ENCODE measurements at regions not wholly inside any gene's neighbourhood (a gene's known extent, or its start where the extent isn't known, plus 50 kb on each side); places are given as distances from the start of the nearest gene placed in this dataset.

DNA sequence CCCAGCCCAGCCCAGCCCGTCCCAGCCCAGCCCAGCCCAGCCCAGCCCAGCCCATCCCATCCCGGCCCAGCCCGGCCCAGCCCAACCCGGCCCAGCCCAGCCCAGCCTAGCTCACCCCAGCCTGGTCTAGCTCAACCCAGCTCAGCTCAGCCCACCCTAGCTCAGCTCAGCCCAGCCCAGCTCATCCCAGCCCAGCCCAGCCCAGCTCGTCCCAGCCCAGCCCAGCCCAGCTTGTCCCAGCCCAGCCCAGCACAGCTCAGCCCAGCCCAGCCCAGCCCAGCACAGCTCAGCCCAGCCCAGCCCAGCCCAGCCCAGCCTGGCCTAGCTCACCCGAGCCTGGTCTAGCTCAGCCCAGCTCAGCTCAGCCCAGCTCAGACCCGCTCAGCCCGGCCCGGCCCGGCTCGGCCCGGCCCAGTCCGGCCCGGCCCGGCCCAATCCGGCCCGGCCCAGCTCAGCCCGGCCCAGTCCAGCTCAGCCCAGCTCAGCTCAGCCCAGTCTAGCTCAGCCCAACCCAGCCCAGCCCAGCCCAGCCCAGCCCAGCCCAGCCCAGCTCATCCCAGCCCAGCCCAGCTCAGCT, 184.7 kb downstream of the TMEM121 start:
- no peaks in the 10 kb centered on the region for H3K36me3 ChIP-seq (ENCODE audit: control insufficient read depth in 2 of 2, extremely low read depth in 1 of 2, insufficient read depth in 2 of 2, low read length in 2 of 2)
- H3K9me3 ChIP-seq (replicated peaks; ENCODE audit: control insufficient read depth, insufficient read depth, low read length) = no peaks in the 10 kb centered on the region
- no peak overlapping the region for H2AFZ ChIP-seq (ENCODE audit: low read depth, low read length)
- no peaks in the 10 kb centered on the region for H3K79me2 ChIP-seq (ENCODE audit: control insufficient read depth, insufficient read depth, low read length)
- no peaks in the 10 kb centered on the region for H3K9me1 ChIP-seq (replicated peaks; ENCODE audit: control insufficient read depth, extremely low read depth, insufficient read depth, low read length)
- FAIRE-seq (no peak), DNase-seq (ENCODE audit: low read depth, low spot score) (no peak)
- H3K4me1 ChIP-seq (ENCODE audit: control insufficient read depth, extremely low read depth, insufficient read depth, low read length) = no peaks in the 10 kb centered on the region
- no TSS peak for BruUV-seq (replicated peaks)
- H3K27ac ChIP-seq (ENCODE audit: insufficient read depth, low read depth, low read length) = no peak overlapping the region
- TF ChIP-seq POLR2A (IDR thresholded peaks at IDR 0.05; ENCODE audit: low read depth, low read length) (no peak), GATA2 (IDR thresholded peaks at IDR 0.05; ENCODE audit: insufficient read depth, insufficient read length, low read depth, low read length) (no peak), POLR2AphosphoS5 (IDR thresholded peaks at IDR 0.05; ENCODE audit: insufficient read depth, low read depth, low read length) (no peak), MYC (IDR thresholded peaks at IDR 0.05; ENCODE audit: low read depth, low read length) (no peak), FOS (IDR thresholded peaks at IDR 0.05; ENCODE audit: borderline replicate concordance, insufficient read depth, low read length) (no peak), JUN (IDR thresholded peaks at IDR 0.05; ENCODE audit: borderline replicate concordance, insufficient read depth, insufficient read length, low read depth) (no peak), EZH2 (IDR thresholded peaks at IDR 0.05; ENCODE audit: borderline replicate concordance, low read depth, low read length, severe bottlenecking) (no peak)
- TF ChIP-seq, protein P1, sequence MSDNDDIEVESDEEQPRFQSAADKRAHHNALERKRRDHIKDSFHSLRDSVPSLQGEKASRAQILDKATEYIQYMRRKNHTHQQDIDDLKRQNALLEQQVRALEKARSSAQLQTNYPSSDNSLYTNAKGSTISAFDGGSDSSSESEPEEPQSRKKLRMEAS (IDR thresholded peaks at IDR 0.05; ENCODE audit: insufficient read depth, insufficient read length) = no peak
- TF ChIP-seq, protein P2, sequence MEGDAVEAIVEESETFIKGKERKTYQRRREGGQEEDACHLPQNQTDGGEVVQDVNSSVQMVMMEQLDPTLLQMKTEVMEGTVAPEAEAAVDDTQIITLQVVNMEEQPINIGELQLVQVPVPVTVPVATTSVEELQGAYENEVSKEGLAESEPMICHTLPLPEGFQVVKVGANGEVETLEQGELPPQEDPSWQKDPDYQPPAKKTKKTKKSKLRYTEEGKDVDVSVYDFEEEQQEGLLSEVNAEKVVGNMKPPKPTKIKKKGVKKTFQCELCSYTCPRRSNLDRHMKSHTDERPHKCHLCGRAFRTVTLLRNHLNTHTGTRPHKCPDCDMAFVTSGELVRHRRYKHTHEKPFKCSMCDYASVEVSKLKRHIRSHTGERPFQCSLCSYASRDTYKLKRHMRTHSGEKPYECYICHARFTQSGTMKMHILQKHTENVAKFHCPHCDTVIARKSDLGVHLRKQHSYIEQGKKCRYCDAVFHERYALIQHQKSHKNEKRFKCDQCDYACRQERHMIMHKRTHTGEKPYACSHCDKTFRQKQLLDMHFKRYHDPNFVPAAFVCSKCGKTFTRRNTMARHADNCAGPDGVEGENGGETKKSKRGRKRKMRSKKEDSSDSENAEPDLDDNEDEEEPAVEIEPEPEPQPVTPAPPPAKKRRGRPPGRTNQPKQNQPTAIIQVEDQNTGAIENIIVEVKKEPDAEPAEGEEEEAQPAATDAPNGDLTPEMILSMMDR (IDR thresholded peaks at IDR 0.05; ENCODE audit: extremely low read depth in 1 of 2, insufficient read depth in 1 of 2, low read depth in 1 of 2, low read length in 2 of 2) = no peak
- H4K20me1 ChIP-seq (replicated peaks; ENCODE audit: control insufficient read depth, extremely low read depth, insufficient read depth, low read length) = no peaks in the 10 kb centered on the region
- no peak overlapping the region for H3K4me2 ChIP-seq (ENCODE audit: insufficient read depth, low read length)
- ChIA-PET POLR2A (no interaction called here), CTCF (no interaction called here)
- no peak overlapping the region for H3K9ac ChIP-seq (replicated peaks; ENCODE audit: extremely low read depth, insufficient read depth, low read length)
- H3K27me3 ChIP-seq (ENCODE audit: control insufficient read depth in 2 of 2, insufficient read depth in 2 of 2, low read length in 2 of 2) = no peaks in the 10 kb centered on the region
- intact Hi-C loops (cut with micrococcal nuclease) (no loop called here), dilution Hi-C loops (cut with MboI; ENCODE audit: extremely low pct_ligation_motif_present, low sequenced_read_pairs) (no loop called here)
- no peak overlapping the region for H3K4me3 ChIP-seq (replicated peaks in 1 of 3; ENCODE audit: insufficient read depth in 1 of 3, low read depth in 1 of 3, low read length in 3 of 3)

All from endothelial cell of umbilical vein (primary cell).